HCT116 (cell line): ENCODE measurements at regions not wholly inside any gene's neighbourhood (a gene's known extent, or its start where the extent isn't known, plus 50 kb on each side); places are given as distances from the start of the nearest gene placed in this dataset.

ENCODE experiments used
- ATAC-seq: fragments of 200-7000 bp; cut with Tn5 transposase; 2 replicates; pipeline ENCODE4 v1.9.1; 2020; ENCODE audit warnings: mild to moderate bottlenecking, moderate library complexity
- BruUV-seq: library from RNA; stranded (reverse); fragments of 400-500 nt; replicated peaks from 2 replicates; lab custom pipeline; 2021; lab: Mats Ljungman, UMichigan
- CTCF ChIA-PET: fragments of 300-600 bp; sonication (Branson Sonifier 250); formaldehyde crosslinking; loops from one replicate; lab custom pipeline; 2021; ENCODE audit warnings: antibody characterized with exemption; lab: Charles Lee
- POLR2A ChIA-PET: fragments of 300-600, 350-600 bp; sonication (Branson Sonifier 250); formaldehyde crosslinking; loops from one replicate; lab custom pipeline; 2021; ENCODE audit warnings: antibody characterized with exemption; lab: Charles Lee
- RAD21 ChIA-PET, 2 experiments: fragments of 300-600 bp; sonication (Branson Sonifier 250); formaldehyde crosslinking; loops; one replicate each; lab custom pipeline; 2023; ENCODE audit warnings: low total read pairs in 2 of 2; ENCODE audit not compliant: uncharacterized antibody in 2 of 2, unreplicated experiment in 2 of 2, low non-redundant PET in 1 of 2; lab: Charles Lee
- DNase-seq: peaks from one replicate; pipeline ENCODE4 v3.0.0-alpha.2; 2010; ENCODE audit warnings: low read depth, low spot score
- H2AFZ ChIP-seq: fragments of 200-600 bp; shearing (Covaris generic), sonication (generic); 2 replicates; pipeline ENCODE4 v1.6.1; 2017; ENCODE audit warnings: low read depth, mixed run types, mixed read lengths, antibody characterized with exemption, low read length; ENCODE audit not compliant: poor library complexity, severe bottlenecking
- H3K27ac ChIP-seq: 2 replicates; pipeline ENCODE4 v1.5.1; 2012; ENCODE audit warnings: low read depth, low read length
- H3K27me3 ChIP-seq: fragments of 200-600 bp; sonication (generic); 2 replicates; pipeline ENCODE4 v1.6.1; 2016; ENCODE audit warnings: mixed run types, low read length, mixed read lengths; ENCODE audit not compliant: insufficient read depth
- H3K36me3 ChIP-seq, 2 experiments: fragments of 200-500 bp in 1 of 2; fragments of 200-600 bp in 1 of 2; sonication (Bioruptor generic) in 1 of 2; sonication (generic) in 1 of 2; 2 replicates each; pipeline versions ENCODE4 v1.5.1 to v1.6.1; 2014 to 2016; ENCODE audit warnings: low read length in 2 of 2, inconsistent platforms in 1 of 2, mixed read lengths in 1 of 2, mixed run types in 1 of 2; ENCODE audit not compliant: insufficient read depth in 2 of 2, control insufficient read depth in 1 of 2
- H3K4me1 ChIP-seq, 2 experiments: fragments of 200-600 bp in 1 of 2; sonication (generic) in 1 of 2; 2 replicates each; pipeline versions ENCODE4 v1.5.1 to v1.6.1; 2012 to 2017; ENCODE audit warnings: low read length in 2 of 2, inconsistent platforms in 1 of 2, mild to moderate bottlenecking in 1 of 2, mixed read lengths in 1 of 2, mixed run types in 1 of 2, moderate library complexity in 1 of 2; ENCODE audit not compliant: insufficient read depth in 2 of 2, control insufficient read depth in 1 of 2
- H3K4me2 ChIP-seq: fragments of 200-600 bp; sonication (generic); 2 replicates; pipeline ENCODE4 v1.6.1; 2017; ENCODE audit warnings: mixed run types, low read length, mixed read lengths
- H3K4me3 ChIP-seq, 2 experiments: fragments of 200-600 bp in 1 of 2; sonication (generic) in 1 of 2; replicated peaks in 1 of 2; 2 replicates each; pipeline ENCODE4 v1.5.1; 2011 to 2016; ENCODE audit warnings: low read length in 2 of 2, control low read depth in 1 of 2, low read depth in 1 of 2, mild to moderate bottlenecking in 1 of 2, mixed read lengths in 1 of 2, mixed run types in 1 of 2
- H3K79me2 ChIP-seq: fragments of 200-600 bp; sonication (generic); 2 replicates; pipeline ENCODE4 v1.6.1; 2017; ENCODE audit warnings: mild to moderate bottlenecking, mixed run types, low read length, moderate library complexity, mixed read lengths; ENCODE audit not compliant: insufficient read depth
- H3K9ac ChIP-seq: fragments of 200-600 bp; sonication (generic); 2 replicates; pipeline ENCODE4 v1.6.1; 2016; ENCODE audit warnings: low read length, mixed read lengths
- H3K9me2 ChIP-seq: fragments of 200-600 bp; sonication (generic), shearing (Covaris generic); 2 replicates; pipeline ENCODE4 v1.6.1; 2017; ENCODE audit warnings: mixed run types, mild to moderate bottlenecking, moderate library complexity; ENCODE audit not compliant: insufficient read depth
- H3K9me3 ChIP-seq, 2 experiments: fragments of 200-500 bp in 1 of 2; fragments of 200-600 bp in 1 of 2; sonication (Bioruptor generic) in 1 of 2; sonication (generic) in 1 of 2; 2 replicates each; pipeline ENCODE4 v1.6.1; 2014 to 2017; ENCODE audit warnings: low read length in 2 of 2, mixed read lengths in 2 of 2, inconsistent platforms in 1 of 2, low read depth in 1 of 2, mild to moderate bottlenecking in 1 of 2, mixed run types in 1 of 2, moderate library complexity in 1 of 2; ENCODE audit not compliant: control insufficient read depth in 1 of 2, insufficient read depth in 1 of 2
- H4K20me1 ChIP-seq: fragments of 200-600 bp; sonication (generic), shearing (Covaris generic); 2 replicates; pipeline ENCODE4 v1.6.1; 2017; ENCODE audit warnings: mixed run types, mild to moderate bottlenecking, moderate library complexity; ENCODE audit not compliant: insufficient read depth
- CBX3 ChIP-seq: IDR thresholded peaks from 2 replicates; pipeline ENCODE4 v1.6.1; 2012; ENCODE audit warnings: low read depth
- CEBPB ChIP-seq: IDR thresholded peaks from 2 replicates; pipeline ENCODE4 v1.6.1; 2012; ENCODE audit warnings: low read depth
- EGR1 ChIP-seq: IDR thresholded peaks from 2 replicates; pipeline ENCODE4 v1.6.1; 2012; ENCODE audit warnings: low read depth
- ELF1 ChIP-seq: IDR thresholded peaks from 2 replicates; pipeline ENCODE4 v1.6.1; 2012; ENCODE audit warnings: low read depth, borderline replicate concordance
- EZH2 ChIP-seq: fragments of 200-600 bp; sonication (generic); IDR thresholded peaks from 2 replicates; pipeline ENCODE4 v1.6.1; 2017; ENCODE audit warnings: antibody characterized with exemption, mixed run types
- EZH2phosphoT487 ChIP-seq: fragments of 200-600 bp; IDR thresholded peaks from 2 replicates; pipeline ENCODE4 v1.6.1; 2018; ENCODE audit warnings: antibody characterized with exemption, borderline replicate concordance
- FOSL1 ChIP-seq: IDR thresholded peaks from 2 replicates; pipeline ENCODE4 v1.6.1; 2012; ENCODE audit warnings: low read depth
- JUND ChIP-seq: IDR thresholded peaks from 2 replicates; pipeline ENCODE4 v1.6.1; 2012
- POLR2A ChIP-seq: IDR thresholded peaks from 2 replicates; pipeline ENCODE4 v1.7.0; 2011; ENCODE audit warnings: borderline replicate concordance; ENCODE audit not compliant: insufficient read depth, insufficient read length; ENCODE audit errors: extremely low read depth
- POLR2AphosphoS5 ChIP-seq: IDR thresholded peaks from 2 replicates; pipeline ENCODE4 v1.6.1; 2011; ENCODE audit warnings: mild to moderate bottlenecking, low read depth, low read length, moderate library complexity
- RAD21 ChIP-seq: IDR thresholded peaks from 2 replicates; pipeline ENCODE4 v1.6.1; 2012; ENCODE audit warnings: low read depth, mild to moderate bottlenecking
- SIN3A ChIP-seq: IDR thresholded peaks from 2 replicates; pipeline ENCODE4 v1.6.1; 2012; ENCODE audit warnings: low read depth
- SP1 ChIP-seq: IDR thresholded peaks from 2 replicates; pipeline ENCODE4 v1.6.1; 2012; ENCODE audit warnings: low read depth
- SRF ChIP-seq: IDR thresholded peaks from 2 replicates; pipeline ENCODE4 v1.6.1; 2012; ENCODE audit warnings: low read depth
- TCF7L2 ChIP-seq: IDR thresholded peaks from 2 replicates; pipeline ENCODE4 v1.7.0; 2011; ENCODE audit warnings: borderline replicate concordance, inconsistent platforms; ENCODE audit not compliant: insufficient read depth, insufficient read length; ENCODE audit errors: extremely low read depth
- YY1 ChIP-seq: IDR thresholded peaks from 2 replicates; pipeline ENCODE4 v1.6.1; 2011; ENCODE audit warnings: low read length, low read depth, moderate library complexity, mild to moderate bottlenecking; ENCODE audit not compliant: insufficient replicate concordance; ENCODE audit errors: extremely low read depth
- ZFX ChIP-seq: fragments of 450-650 bp; IDR thresholded peaks from 2 replicates; pipeline ENCODE4 v1.6.1; 2017
- ZNF274 ChIP-seq: fragments of 200-500 bp; sonication (Bioruptor generic); IDR thresholded peaks from 2 replicates; pipeline ENCODE4 v1.6.1; 2014; ENCODE audit warnings: mild to moderate bottlenecking, low read depth, low read length, inconsistent platforms
- intact Hi-C: fragments of 100-400 bp; cut with micrococcal nuclease; formaldehyde crosslinking; loops from 2 replicates; pipeline ENCODE4 v1.10.0; 2022
- TF ChIP-seq, protein P1 (sequence below): IDR thresholded peaks from 2 replicates; pipeline ENCODE4 v1.6.1; 2012
- TF ChIP-seq, protein P2 (sequence below): IDR thresholded peaks from 2 replicates; pipeline ENCODE4 v1.6.1; 2012; ENCODE audit warnings: low read depth
- TF ChIP-seq, protein P3 (sequence below), 3 experiments: fragments of 200-600 bp in 1 of 3; sonication (generic) in 1 of 3; IDR thresholded peaks in 2 of 3; conservative IDR thresholded peaks in 1 of 3; 2 replicates each; pipeline ENCODE4 v1.5.1; 2012 to 2017; ENCODE audit warnings: low read depth in 2 of 3, low read length in 2 of 3, antibody characterized with exemption in 1 of 3, borderline replicate concordance in 1 of 3, control low read depth in 1 of 3, mild to moderate bottlenecking in 1 of 3, mixed read lengths in 1 of 3, mixed run types in 1 of 3, moderate library complexity in 1 of 3; ENCODE audit not compliant: insufficient read depth in 1 of 3
- TF ChIP-seq, protein P4 (sequence below): IDR thresholded peaks from 2 replicates; pipeline ENCODE4 v1.6.1; 2012

- peak; percentile 85 for DNase-seq
- no peaks in the 10 kb centered on the region for H3K9me2 ChIP-seq
- H3K4me2 ChIP-seq = peak overlapping the region; percentile 64
- ChIA-PET RAD21 (no interaction called here), CTCF (interaction anchor here (0.8 to 1.7 kb wide), 2 partner anchors 256 to 424 kb away, joined by 3 to 6 read pairs; no protein-coding TSS in a partner anchor), POLR2A (no interaction called here)
- H3K27me3 ChIP-seq = no peaks in the 10 kb centered on the region
- peaks cover 0 to 31% of the 10 kb centered on the region in 2 experiments; a peak in 2 of 4 replicates for H3K4me1 ChIP-seq
- H3K27ac ChIP-seq = no peak overlapping the region
- peak overlapping the region in 1 of 2 experiments; percentile 20; a peak in 2 of 4 replicates for H3K4me3 ChIP-seq
- no peaks in the 10 kb centered on the region for H4K20me1 ChIP-seq
- intact Hi-C loops = loop anchor here (2.0 to 5.0 kb wide), 3 partner anchors 232 to 556 kb away; no protein-coding TSS in a partner anchor
- no peaks in the 10 kb centered on the region for H3K9me3 ChIP-seq
- no peaks in the 10 kb centered on the region for H3K79me2 ChIP-seq
- no TSS peak for BruUV-seq
- peak; percentile 81 for ATAC-seq
- H3K9ac ChIP-seq = peak overlapping the region; percentile 23; the same call in 1 of the 2 replicates
- H2AFZ ChIP-seq = peak overlapping the region; percentile 28
- H3K36me3 ChIP-seq = no peaks in the 10 kb centered on the region
- TF ChIP-seq CEBPB (peak; percentile 76), SRF (peak; percentile 51; the same call in 1 of the 2 replicates), YY1 (peak; percentile 14), RAD21 (no peak), ELF1 (no peak), POLR2AphosphoS5 (peak; percentile 54; the same call in 1 of the 2 replicates), POLR2A (no peak), EZH2 (no peak), SP1 (peak; percentile 81), ZFX (no peak), TCF7L2 (no peak), EZH2phosphoT487 (no peak), CBX3 (peak; percentile 81), SIN3A (peak; percentile 43), JUND (peak; percentile 90), FOSL1 (peak; percentile 92), ZNF274 (no peak), EGR1 (no peak)
- TF ChIP-seq, protein P1, sequence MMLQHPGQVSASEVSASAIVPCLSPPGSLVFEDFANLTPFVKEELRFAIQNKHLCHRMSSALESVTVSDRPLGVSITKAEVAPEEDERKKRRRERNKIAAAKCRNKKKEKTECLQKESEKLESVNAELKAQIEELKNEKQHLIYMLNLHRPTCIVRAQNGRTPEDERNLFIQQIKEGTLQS = peak; percentile 72
- TF ChIP-seq, protein P2, sequence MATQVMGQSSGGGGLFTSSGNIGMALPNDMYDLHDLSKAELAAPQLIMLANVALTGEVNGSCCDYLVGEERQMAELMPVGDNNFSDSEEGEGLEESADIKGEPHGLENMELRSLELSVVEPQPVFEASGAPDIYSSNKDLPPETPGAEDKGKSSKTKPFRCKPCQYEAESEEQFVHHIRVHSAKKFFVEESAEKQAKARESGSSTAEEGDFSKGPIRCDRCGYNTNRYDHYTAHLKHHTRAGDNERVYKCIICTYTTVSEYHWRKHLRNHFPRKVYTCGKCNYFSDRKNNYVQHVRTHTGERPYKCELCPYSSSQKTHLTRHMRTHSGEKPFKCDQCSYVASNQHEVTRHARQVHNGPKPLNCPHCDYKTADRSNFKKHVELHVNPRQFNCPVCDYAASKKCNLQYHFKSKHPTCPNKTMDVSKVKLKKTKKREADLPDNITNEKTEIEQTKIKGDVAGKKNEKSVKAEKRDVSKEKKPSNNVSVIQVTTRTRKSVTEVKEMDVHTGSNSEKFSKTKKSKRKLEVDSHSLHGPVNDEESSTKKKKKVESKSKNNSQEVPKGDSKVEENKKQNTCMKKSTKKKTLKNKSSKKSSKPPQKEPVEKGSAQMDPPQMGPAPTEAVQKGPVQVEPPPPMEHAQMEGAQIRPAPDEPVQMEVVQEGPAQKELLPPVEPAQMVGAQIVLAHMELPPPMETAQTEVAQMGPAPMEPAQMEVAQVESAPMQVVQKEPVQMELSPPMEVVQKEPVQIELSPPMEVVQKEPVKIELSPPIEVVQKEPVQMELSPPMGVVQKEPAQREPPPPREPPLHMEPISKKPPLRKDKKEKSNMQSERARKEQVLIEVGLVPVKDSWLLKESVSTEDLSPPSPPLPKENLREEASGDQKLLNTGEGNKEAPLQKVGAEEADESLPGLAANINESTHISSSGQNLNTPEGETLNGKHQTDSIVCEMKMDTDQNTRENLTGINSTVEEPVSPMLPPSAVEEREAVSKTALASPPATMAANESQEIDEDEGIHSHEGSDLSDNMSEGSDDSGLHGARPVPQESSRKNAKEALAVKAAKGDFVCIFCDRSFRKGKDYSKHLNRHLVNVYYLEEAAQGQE = no peak
- TF ChIP-seq, protein P3, sequence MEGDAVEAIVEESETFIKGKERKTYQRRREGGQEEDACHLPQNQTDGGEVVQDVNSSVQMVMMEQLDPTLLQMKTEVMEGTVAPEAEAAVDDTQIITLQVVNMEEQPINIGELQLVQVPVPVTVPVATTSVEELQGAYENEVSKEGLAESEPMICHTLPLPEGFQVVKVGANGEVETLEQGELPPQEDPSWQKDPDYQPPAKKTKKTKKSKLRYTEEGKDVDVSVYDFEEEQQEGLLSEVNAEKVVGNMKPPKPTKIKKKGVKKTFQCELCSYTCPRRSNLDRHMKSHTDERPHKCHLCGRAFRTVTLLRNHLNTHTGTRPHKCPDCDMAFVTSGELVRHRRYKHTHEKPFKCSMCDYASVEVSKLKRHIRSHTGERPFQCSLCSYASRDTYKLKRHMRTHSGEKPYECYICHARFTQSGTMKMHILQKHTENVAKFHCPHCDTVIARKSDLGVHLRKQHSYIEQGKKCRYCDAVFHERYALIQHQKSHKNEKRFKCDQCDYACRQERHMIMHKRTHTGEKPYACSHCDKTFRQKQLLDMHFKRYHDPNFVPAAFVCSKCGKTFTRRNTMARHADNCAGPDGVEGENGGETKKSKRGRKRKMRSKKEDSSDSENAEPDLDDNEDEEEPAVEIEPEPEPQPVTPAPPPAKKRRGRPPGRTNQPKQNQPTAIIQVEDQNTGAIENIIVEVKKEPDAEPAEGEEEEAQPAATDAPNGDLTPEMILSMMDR (IDR thresholded peaks at IDR 0.05 in 2 of 3, conservative IDR thresholded peaks at IDR 0.05 in 1 of 3; ENCODE audit: borderline replicate concordance in 1 of 3, insufficient read depth in 1 of 3, low read depth in 2 of 3, low read length in 2 of 3) = no peak
- TF ChIP-seq, protein P4, sequence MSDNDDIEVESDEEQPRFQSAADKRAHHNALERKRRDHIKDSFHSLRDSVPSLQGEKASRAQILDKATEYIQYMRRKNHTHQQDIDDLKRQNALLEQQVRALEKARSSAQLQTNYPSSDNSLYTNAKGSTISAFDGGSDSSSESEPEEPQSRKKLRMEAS = peak; percentile 56
Observed at GRCh38 chr7:12066521-12066920, 144.6 kb upstream of the TMEM106B start.
